Left kidney (tissue), 1 donor: ENCODE measurements at regions not wholly inside any gene's neighbourhood (a gene's known extent, or its start where the extent isn't known, plus 50 kb on each side); places are given as distances from the start of the nearest gene placed in this dataset.
"Not testable (repeated sequence)": the region's sequence is repeated elsewhere in the genome, so short reads cannot be mapped to it uniquely, and the experiment has no call there.

Experiments used
- DNase-seq: peaks from one replicate; pipeline ENCODE4 v3.0.0-alpha.2; 2013

GRCh38 chr16:65725156-65725845 is 603.4 kb upstream of the CDH11 start:
- DNase-seq, result no peak

GRCh38 chr16:65722429-65722828 is 600.6 kb upstream of the CDH11 start:
- no peak for DNase-seq

GRCh38 chr16:65717846-65718245 is 596.0 kb upstream of the CDH11 start:
- no peak for DNase-seq

GRCh38 chr16:65716737-65717700 is 595.2 kb upstream of the CDH11 start:
- DNase-seq, result no peak

- no peak for DNase-seq
Observed at GRCh38 chr16:65713181-65713808, 591.4 kb upstream of the CDH11 start.

- no peak for DNase-seq
Observed at GRCh38 chr16:65710107-65710506, 588.2 kb upstream of the CDH11 start.

GRCh38 chr16:65704866-65705265 is 583.0 kb upstream of the CDH11 start:
- DNase-seq, result no peak

GRCh38 chr16:65702707-65703402 is 581.0 kb upstream of the CDH11 start:
- no peak for DNase-seq

GRCh38 chr16:65700596-65700995 is 578.7 kb upstream of the CDH11 start:
- DNase-seq, result no peak

- DNase-seq, result peak; percentile 86
Observed at GRCh38 chr16:65698791-65699321, 577.0 kb upstream of the CDH11 start.

- DNase-seq, result no peak
Observed at GRCh38 chr16:65697521-65697920, 575.7 kb upstream of the CDH11 start.

- DNase-seq, result no peak
Observed at GRCh38 chr16:65697065-65697464, 575.2 kb upstream of the CDH11 start.

GRCh38 chr16:65691846-65692245 is 570.0 kb upstream of the CDH11 start:
- not testable (repeated sequence) for DNase-seq

GRCh38 chr16:65689726-65690125 is 567.9 kb upstream of the CDH11 start:
- DNase-seq, result no peak

GRCh38 chr16:65688301-65688700 is 566.4 kb upstream of the CDH11 start:
- DNase-seq, result no peak

- DNase-seq, result no peak
Observed at GRCh38 chr16:65684230-65684629, 562.4 kb upstream of the CDH11 start.

- DNase-seq, result no peak
Observed at GRCh38 chr16:65681406-65681805, 559.5 kb upstream of the CDH11 start.

- DNase-seq, result no peak
Observed at GRCh38 chr16:65679785-65680184, 557.9 kb upstream of the CDH11 start.

GRCh38 chr16:65675161-65675560 is 553.3 kb upstream of the CDH11 start:
- DNase-seq, result no peak

- DNase-seq, result no peak
Observed at GRCh38 chr16:65672960-65673359, 551.1 kb upstream of the CDH11 start.

- no peak for DNase-seq
Observed at GRCh38 chr16:65671071-65671470, 549.2 kb upstream of the CDH11 start.

GRCh38 chr16:65668064-65668595 is 546.3 kb upstream of the CDH11 start:
- DNase-seq, result no peak
